NCI-H446 (cell line): ENCODE measurements at regions not wholly inside any gene's neighbourhood (a gene's known extent, or its start where the extent isn't known, plus 50 kb on each side); places are given as distances from the start of the nearest gene placed in this dataset.
"Not testable (repeated sequence)": the region's sequence is repeated elsewhere in the genome, so short reads cannot be mapped to it uniquely, and the experiment has no call there.

Experiments used
- DNase-seq, 2 experiments: peaks; one replicate each; lab custom pipeline; 2025; lab: John Stamatoyannopoulos, UW

- peak in 1 of 2 experiments; percentile 4 for DNase-seq
These were observed 189.1 kb upstream of the KBTBD8 start for GRCh38 chr3:66808891-66809594.

GRCh38 chr3:66809595-66809958 lies 188.5 kb upstream of the KBTBD8 start:
- no peak for DNase-seq

- peak in 1 of 2 experiments; percentile 22 for DNase-seq
These were observed 186.0 kb upstream of the KBTBD8 start for GRCh38 chr3:66812136-66812535.

DNA sequence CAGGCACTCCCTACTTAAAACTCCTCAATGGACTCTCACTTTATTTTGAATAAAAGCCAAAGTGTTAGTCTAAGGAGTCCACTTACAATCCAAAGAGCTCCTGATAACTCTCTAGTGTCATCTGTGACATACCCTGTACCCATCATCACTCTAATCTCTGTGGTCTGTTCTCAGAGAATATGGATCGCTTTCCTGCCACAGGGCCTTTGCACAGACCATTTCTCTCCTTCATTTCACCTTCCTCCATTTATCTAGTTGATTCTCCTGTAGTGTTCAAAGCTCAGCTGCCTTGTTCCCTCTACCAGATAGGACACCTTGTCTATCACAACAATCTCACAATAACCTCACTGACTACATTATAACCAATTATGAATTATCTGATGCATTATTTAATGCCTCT lies 185.4 kb upstream of the KBTBD8 start:
- no peak for DNase-seq

GRCh38 chr3:66816090-66816761 lies 181.9 kb upstream of the KBTBD8 start:
- DNase-seq, result peak in 1 of 2 experiments; percentile 61

DNA sequence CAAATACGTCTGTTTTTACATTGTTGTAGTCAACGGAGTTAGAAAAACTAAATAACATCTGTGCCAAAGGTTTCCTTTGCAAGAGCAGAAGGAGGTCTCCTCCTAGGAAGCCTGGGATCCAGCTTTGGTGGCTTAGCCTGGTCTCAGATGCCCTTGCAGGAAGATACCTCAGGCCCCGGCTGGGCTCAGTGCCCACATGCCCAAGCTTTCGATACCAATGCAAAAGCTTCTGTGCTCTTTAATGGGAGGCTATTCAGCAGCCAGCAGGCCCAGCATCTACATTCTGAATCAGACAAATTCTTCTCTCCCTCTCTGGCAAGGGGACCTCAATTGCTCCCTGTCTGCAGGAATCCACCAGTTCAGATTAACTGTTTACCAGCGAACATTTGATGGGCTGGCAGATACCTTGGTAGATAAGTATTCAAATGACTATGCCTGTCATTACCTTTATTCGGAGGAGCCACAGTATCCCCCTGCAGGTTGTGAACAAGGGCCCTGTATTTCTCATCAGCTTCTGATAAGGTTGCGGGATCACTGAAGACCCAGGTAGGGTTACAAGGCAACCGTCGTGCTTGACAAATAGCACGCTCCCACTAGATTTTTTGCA lies 180.1 kb upstream of the KBTBD8 start:
- no peak for DNase-seq

DNA sequence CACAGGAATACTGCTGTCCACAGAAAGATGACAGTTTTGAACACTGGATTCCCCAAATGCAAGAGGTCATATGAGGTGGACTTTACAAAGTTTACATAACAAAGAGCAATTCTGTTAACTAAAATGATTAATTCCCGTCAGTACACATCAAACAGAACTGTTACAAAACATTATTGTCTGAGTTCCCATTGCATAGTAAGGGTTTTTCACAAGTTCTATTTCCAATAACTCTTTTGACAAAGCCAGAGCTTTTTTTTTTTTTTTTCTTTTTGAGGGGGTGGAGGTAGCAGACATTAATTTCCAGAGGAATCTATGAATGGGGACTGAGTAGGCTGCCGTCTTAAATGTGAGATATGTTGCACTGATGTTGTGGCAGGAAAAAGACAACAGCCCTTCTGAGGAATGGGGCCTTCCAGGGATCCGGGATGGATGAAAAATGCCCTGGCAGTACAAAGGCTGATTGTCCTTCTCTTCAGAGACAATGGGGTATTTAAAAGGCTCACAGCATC lies 178.1 kb upstream of the KBTBD8 start:
- DNase-seq, result no peak

DNA sequence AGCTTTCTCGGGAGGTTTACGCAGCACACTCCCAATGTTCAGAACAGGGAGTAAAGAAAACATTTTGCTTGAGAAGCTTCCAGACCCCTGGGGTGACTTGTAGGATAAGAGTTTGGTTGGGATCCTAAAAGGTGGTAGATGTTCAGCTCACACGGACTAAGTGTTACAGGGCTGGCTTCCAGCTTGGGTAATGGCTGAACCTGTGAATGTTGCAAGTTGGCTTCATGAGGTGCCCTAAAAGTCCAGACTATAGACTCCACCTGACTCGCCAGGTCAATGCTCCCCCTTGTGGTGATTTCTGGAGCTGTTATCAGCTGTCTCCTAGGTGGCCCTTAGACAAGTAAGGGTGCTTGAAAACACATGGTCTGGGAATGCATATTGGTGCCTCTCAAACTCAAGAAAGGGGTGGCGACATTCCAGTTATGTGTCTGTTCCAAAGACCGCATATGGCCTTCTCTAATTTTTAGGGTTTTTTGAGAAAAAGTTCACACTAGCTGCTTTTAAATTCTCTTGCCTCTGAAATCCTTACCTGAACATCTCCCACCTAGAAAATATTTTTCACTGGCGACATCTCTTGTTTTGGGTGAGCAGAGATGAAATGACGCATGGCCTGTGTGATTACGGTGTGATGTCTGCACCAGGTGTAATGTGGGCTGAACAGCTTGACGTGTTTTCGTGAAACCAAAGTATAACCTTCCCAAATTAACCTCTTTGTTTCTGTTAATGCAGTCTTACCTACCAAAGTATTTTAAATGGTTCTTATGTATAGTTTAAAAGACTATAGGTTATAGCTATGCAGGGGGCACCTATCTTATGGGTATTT lies 175.7 kb upstream of the KBTBD8 start:
- DNase-seq, result peak in 1 of 2 experiments; percentile 50

GRCh38 chr3:66823009-66823397 lies 175.1 kb upstream of the KBTBD8 start:
- no peak for DNase-seq

DNA sequence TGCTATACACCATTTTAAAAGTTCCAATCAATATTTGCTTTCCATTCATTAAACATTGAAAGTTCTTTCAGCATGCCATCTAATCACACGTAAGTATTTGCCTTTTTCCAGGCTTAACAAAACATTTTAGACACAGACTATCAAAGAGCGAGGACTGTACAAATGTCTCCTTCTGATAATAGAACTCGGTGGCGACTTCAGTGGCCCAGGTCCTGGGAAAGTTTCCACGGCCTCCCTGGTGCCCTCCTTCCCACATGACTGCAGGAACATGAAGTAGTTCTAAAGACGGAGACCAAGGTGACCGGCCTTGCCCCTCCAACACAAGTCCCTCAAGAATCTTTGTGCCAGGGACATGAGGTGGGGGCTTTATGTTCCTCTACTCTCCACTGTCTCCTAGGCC lies 174.6 kb upstream of the KBTBD8 start:
- DNase-seq, result no peak

DNA sequence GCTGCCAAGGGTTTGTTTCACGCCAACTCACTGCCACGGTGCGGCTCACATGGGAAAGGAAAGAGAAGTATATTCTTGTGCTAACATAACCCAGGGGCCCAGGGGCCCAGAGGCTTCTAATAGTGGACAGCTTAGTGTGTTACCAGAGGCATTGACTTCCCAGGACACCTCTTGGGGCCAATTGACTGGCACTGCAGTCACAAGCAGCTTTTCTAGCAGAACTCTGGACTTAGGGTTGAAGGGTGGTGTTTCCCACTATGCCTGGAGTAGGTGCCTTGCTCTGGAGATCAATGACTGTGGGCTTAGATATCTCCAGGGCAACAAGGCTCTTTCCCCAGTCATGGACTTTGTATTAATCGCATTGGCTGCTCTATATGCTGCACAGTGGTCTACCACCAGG lies 172.7 kb upstream of the KBTBD8 start:
- no peak for DNase-seq

GRCh38 chr3:66827726-66828125 lies 170.4 kb upstream of the KBTBD8 start:
- no peak for DNase-seq

DNA sequence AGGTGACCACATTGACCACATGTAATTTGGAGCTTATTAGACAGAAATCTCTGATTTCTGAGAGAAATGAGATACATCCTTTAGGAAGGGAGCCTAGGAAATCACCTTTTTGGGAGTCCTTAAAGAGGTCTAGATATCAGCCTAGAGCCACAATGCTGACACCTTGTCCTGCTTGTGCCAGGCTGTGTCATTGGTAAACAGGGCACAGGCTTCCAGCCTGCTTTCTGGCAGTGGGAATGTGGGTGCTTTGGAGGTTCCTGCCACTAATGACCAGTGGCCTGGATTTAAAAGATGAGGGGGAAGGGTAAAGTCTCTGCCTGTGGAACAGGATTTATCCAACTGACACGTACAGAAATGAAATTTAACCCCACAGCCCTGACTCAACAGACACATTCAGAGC lies 169.8 kb upstream of the KBTBD8 start:
- DNase-seq, result no peak

DNA sequence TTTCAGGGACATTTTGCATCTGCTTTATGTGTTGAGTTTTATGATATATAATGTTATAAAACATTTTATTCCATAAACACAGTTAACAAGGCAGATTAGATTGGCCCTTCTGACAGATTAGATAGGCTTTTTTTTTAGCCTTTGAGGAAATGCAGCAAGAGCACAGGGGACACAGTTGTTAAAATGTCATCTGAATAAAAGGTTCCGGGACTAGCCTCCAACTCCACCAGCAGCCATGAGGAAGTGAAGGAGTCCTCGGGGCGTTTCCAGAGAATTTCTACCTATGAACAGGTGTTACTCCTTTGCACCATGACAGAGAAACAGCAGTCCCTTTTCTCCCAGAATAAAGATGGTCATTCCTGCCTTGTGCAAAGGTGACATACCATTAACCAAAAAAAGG lies 167.8 kb upstream of the KBTBD8 start:
- DNase-seq, result no peak

DNA sequence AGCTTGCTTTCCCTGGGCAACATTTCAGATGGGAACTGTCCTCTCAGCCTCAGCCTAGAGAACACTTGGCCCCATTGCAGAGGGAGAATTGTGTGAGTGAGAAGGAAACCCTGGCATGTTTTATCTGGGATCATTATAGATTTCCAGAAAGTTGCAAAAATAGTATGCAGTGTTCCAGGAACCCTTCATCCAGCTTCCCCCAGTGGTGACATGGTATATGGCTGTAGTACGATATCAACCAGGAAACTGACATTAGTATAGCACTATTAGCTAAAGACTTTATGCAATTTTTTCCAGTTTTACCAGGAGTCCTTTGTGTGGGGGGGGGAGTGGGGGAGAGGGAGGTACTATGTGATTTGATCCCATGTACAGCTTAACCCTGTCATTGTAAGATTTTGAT lies 166.2 kb upstream of the KBTBD8 start:
- no peak for DNase-seq

GRCh38 chr3:66836363-66837152 lies 161.5 kb upstream of the KBTBD8 start:
- no peak for DNase-seq

GRCh38 chr3:66838704-66839103 lies 159.4 kb upstream of the KBTBD8 start:
- no peak for DNase-seq

DNA sequence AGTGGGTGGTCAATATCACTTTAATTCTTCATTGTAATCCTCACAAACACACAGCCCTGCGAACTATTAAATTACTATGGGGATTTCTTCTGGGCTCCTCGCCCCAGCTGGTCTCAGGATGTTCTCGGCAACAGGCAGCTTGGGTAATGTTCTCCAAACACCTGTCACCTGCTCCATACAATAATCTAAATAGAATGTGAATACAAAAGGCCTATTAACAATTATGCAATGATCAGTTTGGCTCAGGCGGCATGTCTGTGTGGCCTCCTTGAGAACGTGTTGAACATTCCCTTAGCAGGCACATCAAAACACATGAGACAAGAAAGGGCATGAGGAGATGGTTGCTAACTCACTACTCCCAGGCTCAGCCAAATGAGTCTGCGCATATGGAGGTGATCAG lies 158.6 kb upstream of the KBTBD8 start:
- no peak for DNase-seq

- DNase-seq, result not testable (repeated sequence)
These were observed 155.2 kb upstream of the KBTBD8 start for GRCh38 chr3:66842761-66843464.

GRCh38 chr3:66851894-66852613 lies 146.1 kb upstream of the KBTBD8 start:
- no peak for DNase-seq
